ENCODE measurements at regions not wholly inside any gene's neighbourhood (a gene's known extent, or its start where the extent isn't known, plus 50 kb on each side); places are given as distances from the start of the nearest gene placed in this dataset.

DNA sequence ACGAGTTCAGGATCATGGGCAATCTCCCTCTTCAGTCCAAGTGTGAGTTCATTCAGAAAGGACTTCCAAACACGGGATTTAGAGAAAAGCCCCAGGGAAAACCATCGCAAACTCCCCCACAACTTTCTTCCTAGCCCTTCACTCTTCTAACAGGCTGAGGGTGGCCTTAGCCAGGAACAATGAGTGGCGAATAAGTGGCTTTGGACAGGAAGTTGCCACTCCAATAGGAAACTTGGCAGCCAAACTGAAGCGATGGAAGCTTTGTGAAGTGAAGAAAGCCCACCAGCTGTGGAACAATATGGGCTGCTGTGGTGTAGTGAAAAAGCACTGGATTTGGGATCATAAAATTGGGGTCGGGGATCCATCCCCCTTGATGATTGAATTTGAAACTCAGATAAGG, 193.2 kb downstream of the TEX36 start:
- Histone ChIP-seq H3K79me2 (ENCODE audit: insufficient read depth, low read length) (no peaks in the 10 kb centered on the region), H3K4me1 (ENCODE audit: control insufficient read depth in 1 of 2, insufficient read depth in 2 of 2, low read length in 2 of 2) (no peaks in the 10 kb centered on the region), H2AFZ (ENCODE audit: low read depth, low read length, poor library complexity, severe bottlenecking) (no peak overlapping the region), H4K20me1 (ENCODE audit: insufficient read depth) (no peaks in the 10 kb centered on the region), H3K9ac (ENCODE audit: low read length) (no peak overlapping the region), H3K27ac (ENCODE audit: low read depth, low read length) (no peak overlapping the region), H3K9me3 (ENCODE audit: control insufficient read depth in 1 of 2, insufficient read depth in 1 of 2, low read depth in 1 of 2, low read length in 2 of 2) (no peaks in the 10 kb centered on the region), H3K36me3 (ENCODE audit: control insufficient read depth in 1 of 2, insufficient read depth in 2 of 2, low read length in 2 of 2) (no peaks in the 10 kb centered on the region), H3K27me3 (ENCODE audit: insufficient read depth, low read length) (peaks cover 64% of the 10 kb centered on the region), H3K4me3 (replicated peaks in 1 of 2; ENCODE audit: low read depth in 1 of 2, low read length in 2 of 2) (no peak overlapping the region), H3K9me2 (ENCODE audit: insufficient read depth) (no peaks in the 10 kb centered on the region), H3K4me2 (ENCODE audit: low read length) (no peak overlapping the region)
- intact Hi-C loops (cut with micrococcal nuclease): no loop called here
- DNase-seq (ENCODE audit: low read depth, low spot score): no peak
- BruUV-seq (replicated peaks): no TSS peak
- ChIA-PET CTCF (no interaction called here), POLR2A (no interaction called here), RAD21 (ENCODE audit: low non-redundant PET in 1 of 2, low total read pairs in 2 of 2, uncharacterized antibody in 2 of 2, unreplicated experiment in 2 of 2) (no interaction called here)
- no peak for ATAC-seq
- TF ChIP-seq TCF7L2 (IDR thresholded peaks at IDR 0.05; ENCODE audit: borderline replicate concordance, extremely low read depth, insufficient read depth, insufficient read length) (no peak), SIN3A (IDR thresholded peaks at IDR 0.05; ENCODE audit: low read depth) (no peak), EZH2phosphoT487 (IDR thresholded peaks at IDR 0.05; ENCODE audit: borderline replicate concordance) (no peak), ZNF274 (IDR thresholded peaks at IDR 0.05; ENCODE audit: low read depth, low read length) (no peak), POLR2A (IDR thresholded peaks at IDR 0.05; ENCODE audit: borderline replicate concordance, extremely low read depth, insufficient read depth, insufficient read length) (no peak), EGR1 (IDR thresholded peaks at IDR 0.05; ENCODE audit: low read depth) (no peak), CBX3 (IDR thresholded peaks at IDR 0.05; ENCODE audit: low read depth) (no peak), JUND (IDR thresholded peaks at IDR 0.05) (no peak)
- TF ChIP-seq, protein P1, sequence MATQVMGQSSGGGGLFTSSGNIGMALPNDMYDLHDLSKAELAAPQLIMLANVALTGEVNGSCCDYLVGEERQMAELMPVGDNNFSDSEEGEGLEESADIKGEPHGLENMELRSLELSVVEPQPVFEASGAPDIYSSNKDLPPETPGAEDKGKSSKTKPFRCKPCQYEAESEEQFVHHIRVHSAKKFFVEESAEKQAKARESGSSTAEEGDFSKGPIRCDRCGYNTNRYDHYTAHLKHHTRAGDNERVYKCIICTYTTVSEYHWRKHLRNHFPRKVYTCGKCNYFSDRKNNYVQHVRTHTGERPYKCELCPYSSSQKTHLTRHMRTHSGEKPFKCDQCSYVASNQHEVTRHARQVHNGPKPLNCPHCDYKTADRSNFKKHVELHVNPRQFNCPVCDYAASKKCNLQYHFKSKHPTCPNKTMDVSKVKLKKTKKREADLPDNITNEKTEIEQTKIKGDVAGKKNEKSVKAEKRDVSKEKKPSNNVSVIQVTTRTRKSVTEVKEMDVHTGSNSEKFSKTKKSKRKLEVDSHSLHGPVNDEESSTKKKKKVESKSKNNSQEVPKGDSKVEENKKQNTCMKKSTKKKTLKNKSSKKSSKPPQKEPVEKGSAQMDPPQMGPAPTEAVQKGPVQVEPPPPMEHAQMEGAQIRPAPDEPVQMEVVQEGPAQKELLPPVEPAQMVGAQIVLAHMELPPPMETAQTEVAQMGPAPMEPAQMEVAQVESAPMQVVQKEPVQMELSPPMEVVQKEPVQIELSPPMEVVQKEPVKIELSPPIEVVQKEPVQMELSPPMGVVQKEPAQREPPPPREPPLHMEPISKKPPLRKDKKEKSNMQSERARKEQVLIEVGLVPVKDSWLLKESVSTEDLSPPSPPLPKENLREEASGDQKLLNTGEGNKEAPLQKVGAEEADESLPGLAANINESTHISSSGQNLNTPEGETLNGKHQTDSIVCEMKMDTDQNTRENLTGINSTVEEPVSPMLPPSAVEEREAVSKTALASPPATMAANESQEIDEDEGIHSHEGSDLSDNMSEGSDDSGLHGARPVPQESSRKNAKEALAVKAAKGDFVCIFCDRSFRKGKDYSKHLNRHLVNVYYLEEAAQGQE (IDR thresholded peaks at IDR 0.05; ENCODE audit: low read depth): no peak
- TF ChIP-seq, protein P2, sequence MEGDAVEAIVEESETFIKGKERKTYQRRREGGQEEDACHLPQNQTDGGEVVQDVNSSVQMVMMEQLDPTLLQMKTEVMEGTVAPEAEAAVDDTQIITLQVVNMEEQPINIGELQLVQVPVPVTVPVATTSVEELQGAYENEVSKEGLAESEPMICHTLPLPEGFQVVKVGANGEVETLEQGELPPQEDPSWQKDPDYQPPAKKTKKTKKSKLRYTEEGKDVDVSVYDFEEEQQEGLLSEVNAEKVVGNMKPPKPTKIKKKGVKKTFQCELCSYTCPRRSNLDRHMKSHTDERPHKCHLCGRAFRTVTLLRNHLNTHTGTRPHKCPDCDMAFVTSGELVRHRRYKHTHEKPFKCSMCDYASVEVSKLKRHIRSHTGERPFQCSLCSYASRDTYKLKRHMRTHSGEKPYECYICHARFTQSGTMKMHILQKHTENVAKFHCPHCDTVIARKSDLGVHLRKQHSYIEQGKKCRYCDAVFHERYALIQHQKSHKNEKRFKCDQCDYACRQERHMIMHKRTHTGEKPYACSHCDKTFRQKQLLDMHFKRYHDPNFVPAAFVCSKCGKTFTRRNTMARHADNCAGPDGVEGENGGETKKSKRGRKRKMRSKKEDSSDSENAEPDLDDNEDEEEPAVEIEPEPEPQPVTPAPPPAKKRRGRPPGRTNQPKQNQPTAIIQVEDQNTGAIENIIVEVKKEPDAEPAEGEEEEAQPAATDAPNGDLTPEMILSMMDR (IDR thresholded peaks at IDR 0.05 in 2 of 3, conservative IDR thresholded peaks at IDR 0.05 in 1 of 3; ENCODE audit: borderline replicate concordance in 1 of 3, insufficient read depth in 1 of 3, low read depth in 2 of 3, low read length in 2 of 3): no peak
- TF ChIP-seq, protein P3, sequence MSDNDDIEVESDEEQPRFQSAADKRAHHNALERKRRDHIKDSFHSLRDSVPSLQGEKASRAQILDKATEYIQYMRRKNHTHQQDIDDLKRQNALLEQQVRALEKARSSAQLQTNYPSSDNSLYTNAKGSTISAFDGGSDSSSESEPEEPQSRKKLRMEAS (IDR thresholded peaks at IDR 0.05): no peak

Measured in HCT116 (cell line).